ENCODE measurements at regions not wholly inside any gene's neighbourhood (a gene's known extent, or its start where the extent isn't known, plus 50 kb on each side); places are given as distances from the start of the nearest gene placed in this dataset.
A peak's percentile ranks its signal among the peaks of the same experiment; 100 is the strongest.

DNA sequence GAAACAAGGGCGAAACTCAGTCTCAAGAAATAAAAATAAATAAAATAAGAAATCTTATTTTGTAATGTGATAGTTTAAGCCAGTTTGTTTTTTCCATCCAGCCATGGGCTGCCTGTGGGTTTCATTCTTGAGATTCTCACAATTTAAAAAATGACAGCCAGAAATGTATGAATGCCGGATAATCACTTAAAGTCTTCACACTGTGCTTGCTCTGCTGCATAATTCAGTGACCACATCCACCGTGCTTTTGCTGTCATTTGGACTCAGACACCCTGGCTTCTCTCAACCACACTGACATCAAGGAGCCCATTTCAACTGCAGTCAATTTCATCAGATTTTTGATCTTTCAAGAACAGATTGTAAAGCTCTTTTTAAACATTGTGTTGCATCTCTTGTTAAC, 61.0 kb upstream of the DAPK1 start:
- no peak overlapping the region for H3K14ac ChIP-seq (ENCODE audit: insufficient read depth, low read length)
- H4K8ac ChIP-seq (replicated peaks; ENCODE audit: insufficient read length, low read depth, low read length) = no peak overlapping the region
- Mint-ChIP-seq H3K27me3 (ENCODE audit: low read depth) (peaks cover 7% of the 10 kb centered on the region), H3K27ac (peak overlapping the region in 1 of 3 experiments; percentile 2; a peak in 1 of 7 replicates), H3K4me1 (peaks cover 14 to 28% of the 10 kb centered on the region in 2 experiments), H3K4me3 (no peak overlapping the region), H3K36me3 (ENCODE audit: insufficient read depth in 1 of 3, low read depth in 3 of 3) (peaks cover 0 to 2% (median 0%) of the 10 kb centered on the region in 3 experiments; a peak in 1 of 7 replicates), H3K9me3 (no peaks in the 10 kb centered on the region)
- H3K27ac ChIP-seq (ENCODE audit: insufficient read length, low read depth, low read length) = no peak overlapping the region
- no peak overlapping the region for H3K9ac ChIP-seq (ENCODE audit: extremely low read depth, insufficient read length, low read length)
- no CpG with 5 or more reads among the region's 3 CpGs for WGBS (ENCODE audit: extremely low coverage, insufficient read length, low lambda C conversion rate)
- H3K4ac ChIP-seq (ENCODE audit: low read depth, low read length) = no peak overlapping the region
- H3K4me1 ChIP-seq (ENCODE audit: insufficient read depth, low read length) = peaks cover 8% of the 10 kb centered on the region
- H3K4me2 ChIP-seq (ENCODE audit: insufficient read depth, insufficient read length, low read length) = no peak overlapping the region
- no peak overlapping the region for H2BK15ac ChIP-seq (ENCODE audit: low read depth, low read length)
- H4K91ac ChIP-seq (ENCODE audit: insufficient read length, low read depth, low read length) = no peak overlapping the region
- H3K23ac ChIP-seq (ENCODE audit: insufficient read length, low read depth, low read length) = no peak overlapping the region
- no peak overlapping the region for H4K5ac ChIP-seq (ENCODE audit: insufficient read length, low read depth, low read length)
- no peaks in the 10 kb centered on the region for H4K20me1 ChIP-seq (ENCODE audit: control insufficient read depth, insufficient read depth, insufficient read length)
- no peaks in the 10 kb centered on the region for H3K79me2 ChIP-seq (ENCODE audit: insufficient read depth, low read length)
- no peak overlapping the region for H3K56ac ChIP-seq (ENCODE audit: insufficient read length, low read depth, low read length)
- no peak overlapping the region for H2BK5ac ChIP-seq (ENCODE audit: insufficient read length, low read length)
- TF ChIP-seq, protein P1, sequence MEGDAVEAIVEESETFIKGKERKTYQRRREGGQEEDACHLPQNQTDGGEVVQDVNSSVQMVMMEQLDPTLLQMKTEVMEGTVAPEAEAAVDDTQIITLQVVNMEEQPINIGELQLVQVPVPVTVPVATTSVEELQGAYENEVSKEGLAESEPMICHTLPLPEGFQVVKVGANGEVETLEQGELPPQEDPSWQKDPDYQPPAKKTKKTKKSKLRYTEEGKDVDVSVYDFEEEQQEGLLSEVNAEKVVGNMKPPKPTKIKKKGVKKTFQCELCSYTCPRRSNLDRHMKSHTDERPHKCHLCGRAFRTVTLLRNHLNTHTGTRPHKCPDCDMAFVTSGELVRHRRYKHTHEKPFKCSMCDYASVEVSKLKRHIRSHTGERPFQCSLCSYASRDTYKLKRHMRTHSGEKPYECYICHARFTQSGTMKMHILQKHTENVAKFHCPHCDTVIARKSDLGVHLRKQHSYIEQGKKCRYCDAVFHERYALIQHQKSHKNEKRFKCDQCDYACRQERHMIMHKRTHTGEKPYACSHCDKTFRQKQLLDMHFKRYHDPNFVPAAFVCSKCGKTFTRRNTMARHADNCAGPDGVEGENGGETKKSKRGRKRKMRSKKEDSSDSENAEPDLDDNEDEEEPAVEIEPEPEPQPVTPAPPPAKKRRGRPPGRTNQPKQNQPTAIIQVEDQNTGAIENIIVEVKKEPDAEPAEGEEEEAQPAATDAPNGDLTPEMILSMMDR (conservative IDR thresholded peaks at IDR 0.05) = no peak
- DNase-seq = no peak
- H3T11ph ChIP-seq (ENCODE audit: low read length) = no peak overlapping the region
- no peak overlapping the region for H2BK120ac ChIP-seq (ENCODE audit: low read depth, low read length, poor library complexity, severe bottlenecking)
- H2BK12ac ChIP-seq (ENCODE audit: insufficient read length, low read depth, low read length) = no peak overlapping the region
- H3K27me3 ChIP-seq (ENCODE audit: insufficient read depth, low read length) = no peaks in the 10 kb centered on the region; the same call in 1 of the 2 replicates
- no peak overlapping the region for H2AFZ ChIP-seq (ENCODE audit: low read length)
- H3K23me2 ChIP-seq (ENCODE audit: insufficient read length, low read depth, low read length, poor library complexity, severe bottlenecking) = no peaks in the 10 kb centered on the region
- H2BK20ac ChIP-seq (ENCODE audit: low read depth, low read length, poor library complexity, severe bottlenecking) = no peak overlapping the region
- H3K18ac ChIP-seq (ENCODE audit: insufficient read length, low read depth, low read length) = no peak overlapping the region
- no peaks in the 10 kb centered on the region for H3K9me3 ChIP-seq (ENCODE audit: control insufficient read depth, low read depth, low read length)
- H2AK5ac ChIP-seq (ENCODE audit: insufficient read length, low read length) = no peak overlapping the region
- H3K79me1 ChIP-seq (ENCODE audit: insufficient read depth, low read depth, low read length, poor library complexity, severe bottlenecking) = no peaks in the 10 kb centered on the region
